Lower lobe of right lung (tissue), 2 donors: ENCODE measurements at regions not wholly inside any gene's neighbourhood (a gene's known extent, or its start where the extent isn't known, plus 50 kb on each side); places are given as distances from the start of the nearest gene placed in this dataset.

Source experiments
- ATAC-seq, 2 donors: fragments of 200-7000 bp; cut with Tn5 transposase; one replicate each; pipeline ENCODE4 v1.9.1; 2020 to 2022; ENCODE audit warnings: mild to moderate bottlenecking in 2 of 2, moderate library complexity in 2 of 2
- DNase-seq: peaks from one replicate; pipeline ENCODE4 v3.0.0-alpha.2; 2020
- H3K27ac ChIP-seq: fragments of 200-600 bp; one replicate; pipeline ENCODE4 v1.8.0; 2022
- H3K27me3 ChIP-seq: fragments of 200-600 bp; one replicate; pipeline ENCODE4 v1.8.0; 2022; ENCODE audit warnings: low read depth
- H3K36me3 ChIP-seq: fragments of 200-600 bp; one replicate; pipeline ENCODE4 v1.8.0; 2022; ENCODE audit warnings: mild to moderate bottlenecking
- H3K4me1 ChIP-seq: fragments of 200-600 bp; one replicate; pipeline ENCODE4 v1.8.0; 2022
- H3K4me3 ChIP-seq: fragments of 200-600 bp; one replicate; pipeline ENCODE4 v1.8.0; 2022; ENCODE audit warnings: mild to moderate bottlenecking
- H3K9me3 ChIP-seq: fragments of 200-600 bp; one replicate; pipeline ENCODE4 v1.8.0; 2022
- CTCF ChIP-seq: fragments of 200-600 bp; IDR thresholded peaks from one replicate; pipeline ENCODE4 v1.8.0; 2022; ENCODE audit warnings: antibody characterized with exemption, mild to moderate bottlenecking
- intact Hi-C: fragments of 100-400 bp; cut with DNase I; formaldehyde crosslinking; loops from one replicate; pipeline ENCODE4 v1.11.0; 2022
- donor health status: DM: no; HTN: yes; CAD: no; lungs with severe emphysema.

- DNase-seq (no peak), ATAC-seq (no peak)
- H3K27ac ChIP-seq: no peak overlapping the region
- no peaks in the 10 kb centered on the region for H3K9me3 ChIP-seq
- no peak overlapping the region for H3K4me3 ChIP-seq
- intact Hi-C loops: no loop called here
- no peak for TF ChIP-seq CTCF
- H3K36me3 ChIP-seq: no peaks in the 10 kb centered on the region
- H3K27me3 ChIP-seq: no peaks in the 10 kb centered on the region
- no peaks in the 10 kb centered on the region for H3K4me1 ChIP-seq
These were observed 258.1 kb upstream of the SALL1 start for GRCh38 chr16:51409001-51409675.

DNA sequence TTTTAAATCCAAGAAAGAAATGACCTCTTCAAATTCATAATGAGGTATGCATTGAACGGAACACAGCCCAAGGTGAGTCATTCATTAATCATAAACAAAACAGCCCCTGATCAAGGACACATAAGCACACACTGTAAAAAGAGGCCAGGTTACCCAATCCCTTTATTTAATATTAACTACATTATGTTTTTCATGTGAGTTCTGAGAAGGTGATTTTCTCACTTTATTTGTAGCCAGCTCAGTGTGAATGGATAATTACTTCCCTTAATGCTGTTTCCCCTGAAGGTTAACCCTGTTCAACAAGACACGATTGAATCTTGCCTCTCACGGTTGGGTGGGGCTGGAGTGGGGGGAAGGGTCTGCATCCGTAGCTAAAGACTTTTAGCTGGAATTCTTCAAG lies 257.3 kb upstream of the SALL1 start:
- intact Hi-C loops: no loop called here
- no peak for TF ChIP-seq CTCF
- Histone ChIP-seq H3K4me3 (no peak overlapping the region), H3K27me3 (no peaks in the 10 kb centered on the region), H3K9me3 (no peaks in the 10 kb centered on the region), H3K4me1 (no peaks in the 10 kb centered on the region), H3K27ac (no peak overlapping the region), H3K36me3 (no peaks in the 10 kb centered on the region)
- DNase-seq (no peak), ATAC-seq (peak; percentile 49 to 69)

DNA sequence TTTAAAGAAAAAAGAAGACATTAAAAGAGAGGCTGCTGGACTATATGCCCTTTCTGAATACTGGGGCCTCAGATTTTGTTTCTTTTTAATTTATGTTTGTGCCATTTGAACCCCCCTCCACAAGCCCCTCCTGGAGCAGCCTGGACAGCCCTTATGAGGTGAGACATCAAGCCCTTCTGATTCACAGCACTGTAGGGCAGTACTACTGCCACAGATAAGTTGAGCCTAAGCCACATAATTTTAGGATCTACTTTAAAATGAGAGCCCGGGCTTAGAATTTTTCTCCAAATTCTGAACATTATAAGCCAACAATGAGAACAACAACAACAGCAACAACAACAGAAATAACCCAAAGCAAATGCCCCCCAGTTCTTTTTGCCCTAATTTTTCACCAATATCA lies 256.9 kb upstream of the SALL1 start:
- H3K9me3 ChIP-seq: no peaks in the 10 kb centered on the region
- H3K27ac ChIP-seq: no peak overlapping the region
- H3K36me3 ChIP-seq: no peaks in the 10 kb centered on the region
- DNase-seq (no peak), ATAC-seq (no peak)
- intact Hi-C loops: no loop called here
- H3K4me1 ChIP-seq: no peaks in the 10 kb centered on the region
- no peak overlapping the region for H3K4me3 ChIP-seq
- no peak for TF ChIP-seq CTCF
- no peaks in the 10 kb centered on the region for H3K27me3 ChIP-seq

GRCh38 chr16:51407199-51407598 lies 256.1 kb upstream of the SALL1 start:
- no peaks in the 10 kb centered on the region for H3K27me3 ChIP-seq
- no peak overlapping the region for H3K27ac ChIP-seq
- TF ChIP-seq CTCF: no peak
- no peaks in the 10 kb centered on the region for H3K36me3 ChIP-seq
- ATAC-seq (no peak), DNase-seq (no peak)
- no peak overlapping the region for H3K4me3 ChIP-seq
- H3K9me3 ChIP-seq: no peaks in the 10 kb centered on the region
- intact Hi-C loops: no loop called here
- no peaks in the 10 kb centered on the region for H3K4me1 ChIP-seq

GRCh38 chr16:51405361-51405760 lies 254.3 kb upstream of the SALL1 start:
- Histone ChIP-seq H3K9me3 (no peaks in the 10 kb centered on the region), H3K36me3 (no peaks in the 10 kb centered on the region), H3K27ac (no peak overlapping the region), H3K27me3 (no peaks in the 10 kb centered on the region), H3K4me3 (no peak overlapping the region), H3K4me1 (no peaks in the 10 kb centered on the region)
- ATAC-seq (no peak), DNase-seq (no peak)
- intact Hi-C loops: no loop called here
- TF ChIP-seq CTCF: no peak

DNA sequence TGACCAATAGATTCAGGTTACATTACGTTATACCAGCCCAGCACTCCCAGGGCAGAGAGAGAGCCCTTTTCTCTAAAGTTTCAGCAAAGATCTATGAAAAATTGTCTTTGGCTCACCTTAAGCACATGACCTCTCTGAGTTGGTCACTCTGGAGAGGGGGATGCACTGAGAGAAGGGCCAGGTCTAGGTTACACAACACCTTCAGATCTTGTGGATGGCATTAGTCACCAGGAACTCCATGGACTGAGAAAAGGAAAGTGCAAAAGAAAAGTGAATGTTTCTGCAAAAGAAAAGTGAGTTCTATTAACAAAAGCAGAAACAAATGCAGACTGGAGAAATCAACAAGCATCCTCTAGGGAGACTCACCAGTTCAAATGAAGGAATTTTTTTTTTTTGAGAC lies 253.3 kb upstream of the SALL1 start:
- DNase-seq: no peak
- intact Hi-C loops: no loop called here
- H3K27ac ChIP-seq: no peak overlapping the region
- no peaks in the 10 kb centered on the region for H3K36me3 ChIP-seq
- TF ChIP-seq CTCF: no peak
- H3K4me1 ChIP-seq: no peaks in the 10 kb centered on the region
- H3K4me3 ChIP-seq: no peak overlapping the region
- H3K27me3 ChIP-seq: no peaks in the 10 kb centered on the region
- no peak for ATAC-seq
- H3K9me3 ChIP-seq: no peaks in the 10 kb centered on the region
